Gastrocnemius medialis (tissue), 4 donors: ENCODE measurements at regions not wholly inside any gene's neighbourhood (a gene's known extent, or its start where the extent isn't known, plus 50 kb on each side); places are given as distances from the start of the nearest gene placed in this dataset.

Experiments
- POLR2A ChIP-seq, 2 donors: fragments of 450-650 bp; IDR thresholded peaks; one replicate each; pipeline ENCODE4 v1.6.1; 2017; ENCODE audit warnings: antibody characterized with exemption in 2 of 2, mild to moderate bottlenecking in 2 of 2, moderate library complexity in 2 of 2
- TF ChIP-seq, protein P1 (sequence below), 5 experiments: fragments of 450-650 bp in 3 of 5; fragments of 200-600 bp in 2 of 5; sonication (generic) in 2 of 5; IDR thresholded peaks in 4 of 5; conservative IDR thresholded peaks in 1 of 5; 1 replicate in 4 of 5; 2 replicates in 1 of 5; pipeline ENCODE4 v1.5.1; 2016 to 2019; ENCODE audit warnings: antibody characterized with exemption in 5 of 5, mild to moderate bottlenecking in 3 of 5, moderate library complexity in 3 of 5

DNA sequence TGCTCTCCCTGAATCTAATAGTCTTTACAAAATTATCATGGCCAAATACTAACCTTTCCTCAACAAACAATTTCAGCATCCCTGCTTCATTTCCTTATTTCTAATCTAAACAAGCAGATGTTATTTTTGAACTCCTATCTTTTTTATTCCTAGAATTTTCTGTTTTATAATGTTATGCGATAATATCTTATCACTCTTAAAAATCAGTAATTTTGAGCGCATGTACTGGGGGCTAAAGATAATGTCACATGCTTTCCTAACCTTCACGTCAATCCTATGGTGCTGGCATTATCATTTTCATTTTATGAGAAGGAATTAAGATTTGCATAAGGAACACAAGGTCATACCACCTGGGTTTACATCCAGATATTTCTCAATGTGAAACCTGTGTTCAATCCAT is 648.0 kb downstream of the BRINP1 start:
- TF ChIP-seq, protein P1, sequence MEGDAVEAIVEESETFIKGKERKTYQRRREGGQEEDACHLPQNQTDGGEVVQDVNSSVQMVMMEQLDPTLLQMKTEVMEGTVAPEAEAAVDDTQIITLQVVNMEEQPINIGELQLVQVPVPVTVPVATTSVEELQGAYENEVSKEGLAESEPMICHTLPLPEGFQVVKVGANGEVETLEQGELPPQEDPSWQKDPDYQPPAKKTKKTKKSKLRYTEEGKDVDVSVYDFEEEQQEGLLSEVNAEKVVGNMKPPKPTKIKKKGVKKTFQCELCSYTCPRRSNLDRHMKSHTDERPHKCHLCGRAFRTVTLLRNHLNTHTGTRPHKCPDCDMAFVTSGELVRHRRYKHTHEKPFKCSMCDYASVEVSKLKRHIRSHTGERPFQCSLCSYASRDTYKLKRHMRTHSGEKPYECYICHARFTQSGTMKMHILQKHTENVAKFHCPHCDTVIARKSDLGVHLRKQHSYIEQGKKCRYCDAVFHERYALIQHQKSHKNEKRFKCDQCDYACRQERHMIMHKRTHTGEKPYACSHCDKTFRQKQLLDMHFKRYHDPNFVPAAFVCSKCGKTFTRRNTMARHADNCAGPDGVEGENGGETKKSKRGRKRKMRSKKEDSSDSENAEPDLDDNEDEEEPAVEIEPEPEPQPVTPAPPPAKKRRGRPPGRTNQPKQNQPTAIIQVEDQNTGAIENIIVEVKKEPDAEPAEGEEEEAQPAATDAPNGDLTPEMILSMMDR (IDR thresholded peaks at IDR 0.05 in 4 of 5, conservative IDR thresholded peaks at IDR 0.05 in 1 of 5), result no peak
- TF ChIP-seq POLR2A (IDR thresholded peaks at IDR 0.05), result no peak
